DMS 273 treated with DMSO at 0.1 percent for 48 hours (cell line): ENCODE measurements at regions not wholly inside any gene's neighbourhood (a gene's known extent, or its start where the extent isn't known, plus 50 kb on each side); places are given as distances from the start of the nearest gene placed in this dataset.
"Not testable (repeated sequence)": the region's sequence is repeated elsewhere in the genome, so short reads cannot be mapped to it uniquely, and the experiment has no call there.

Experiments used
- DNase-seq: peaks from one replicate; lab custom pipeline; 2025; lab: John Stamatoyannopoulos, UW

GRCh38 chr17:20903549-20903948 is 139.3 kb downstream of the USP22 start:
- not testable (repeated sequence) for DNase-seq

GRCh38 chr17:20908313-20909267 is 134.2 kb downstream of the USP22 start:
- DNase-seq: peak; percentile 54

- no peak for DNase-seq
Measured at GRCh38 chr17:20914658-20915057, 128.2 kb downstream of the USP22 start.

- DNase-seq: no peak
Measured at GRCh38 chr17:20916383-20916782, 126.4 kb downstream of the USP22 start.

GRCh38 chr17:20917610-20918306 is 125.1 kb downstream of the USP22 start:
- DNase-seq: not testable (repeated sequence)

- DNase-seq: no peak
Measured at GRCh38 chr17:20920095-20920814, 122.6 kb downstream of the USP22 start.

- DNase-seq: no peak
Measured at GRCh38 chr17:20920815-20921199, 122.0 kb downstream of the USP22 start.

- no peak for DNase-seq
Measured at GRCh38 chr17:20922128-20922670, 120.6 kb downstream of the USP22 start.

GRCh38 chr17:20924306-20924705 is 118.5 kb downstream of the USP22 start:
- no peak for DNase-seq

- no peak for DNase-seq
Measured at GRCh38 chr17:20925091-20925490, 117.7 kb downstream of the USP22 start.

- DNase-seq: no peak
Measured at GRCh38 chr17:20925954-20926353, 116.9 kb downstream of the USP22 start.

- DNase-seq: no peak
Measured at GRCh38 chr17:20926532-20926931, 116.3 kb downstream of the USP22 start.

GRCh38 chr17:20927308-20927977 is 115.4 kb downstream of the USP22 start:
- DNase-seq: no peak

GRCh38 chr17:20929334-20929733 is 113.5 kb downstream of the USP22 start:
- DNase-seq: no peak

- no peak for DNase-seq
Measured at GRCh38 chr17:20930081-20930760, 112.6 kb downstream of the USP22 start.

GRCh38 chr17:20933040-20933439 is 109.8 kb downstream of the USP22 start:
- not testable (repeated sequence) for DNase-seq

GRCh38 chr17:20934288-20934687 is 108.5 kb downstream of the USP22 start:
- DNase-seq: no peak

- DNase-seq: no peak
Measured at GRCh38 chr17:20935740-20936139, 107.1 kb downstream of the USP22 start.

- DNase-seq: no peak
Measured at GRCh38 chr17:20938244-20938643, 104.6 kb downstream of the USP22 start.

GRCh38 chr17:20938988-20939615 is 103.7 kb downstream of the USP22 start:
- no peak for DNase-seq

GRCh38 chr17:20941872-20942271 is 100.9 kb downstream of the USP22 start:
- no peak for DNase-seq
